K562 (cell line): ENCODE measurements at regions not wholly inside any gene's neighbourhood (a gene's known extent, or its start where the extent isn't known, plus 50 kb on each side); places are given as distances from the start of the nearest gene placed in this dataset.
"Not testable (repeated sequence)": the region's sequence is repeated elsewhere in the genome, so short reads cannot be mapped to it uniquely, and the experiment has no call there.

Experiments
- ATAC-seq: fragments of 200-7000 bp; cut with Tn5 transposase; 3 replicates; pipeline ENCODE4 v1.9.1; 2020; ENCODE audit warnings: moderate library complexity
- BruUV-seq: library from RNA; stranded (reverse); fragments of 400-500 nt; replicated peaks from 2 replicates; lab custom pipeline; 2021; lab: Mats Ljungman, UMichigan
- CTCF ChIA-PET: fragments of 300-600 bp; formaldehyde crosslinking; extraction: SDS; loops from one replicate; lab custom pipeline; 2021; ENCODE audit warnings: low intra/inter-chr PET ratio; lab: Yijun Ruan, JAX
- POLR2A ChIA-PET: fragments of 300-600, 350-650 bp; sonication (Branson Sonifier 250); formaldehyde crosslinking; extraction: SDS; loops from one replicate; lab custom pipeline; 2021; ENCODE audit warnings: antibody characterized with exemption, inconsistent platforms; lab: Yijun Ruan, JAX
- DNase-seq, 4 experiments: peaks; one replicate each; pipeline versions ENCODE4 v3.0.0 to v3.0.0-alpha.2; 2011 to 2018; ENCODE audit warnings: low spot score in 3 of 4, mixed read lengths in 3 of 4; ENCODE audit errors: extremely low read depth in 1 of 4
- FAIRE-seq: peaks from 2 replicates; lab custom pipeline; 2011; peaks lifted over from hg19 to GRCh38; lab: Jason Lieb, UNC
- H2AFZ ChIP-seq: 2 replicates; pipeline ENCODE4 v1.6.0; 2011; ENCODE audit warnings: low read depth, low read length, control low read depth, inconsistent platforms
- H3K27ac ChIP-seq: fragments of 200-600 bp; 3 replicates; pipeline ENCODE4 v1.8.0; 2011; ENCODE audit warnings: low read depth, mild to moderate bottlenecking, control low read depth, inconsistent platforms, low read length, moderate library complexity, mixed read lengths; ENCODE audit errors: extremely low read depth
- H3K27me3 ChIP-seq, 2 experiments: fragments of 300-600 bp in 1 of 2; 2 replicates in 1 of 2; 3 replicates in 1 of 2; pipeline versions ENCODE4 v1.6.0 to v1.8.0; 2011; ENCODE audit warnings: inconsistent platforms in 2 of 2, low read length in 2 of 2, mild to moderate bottlenecking in 1 of 2, mixed read lengths in 1 of 2, moderate library complexity in 1 of 2; ENCODE audit not compliant: control insufficient read depth in 2 of 2, insufficient read depth in 2 of 2
- H3K36me3 ChIP-seq: fragments of 300-600 bp; 3 replicates; pipeline ENCODE4 v1.8.0; 2011; ENCODE audit warnings: mild to moderate bottlenecking, low read length, inconsistent platforms; ENCODE audit not compliant: control insufficient read depth, insufficient read depth
- H3K4me1 ChIP-seq, 2 experiments: fragments of 200-600 bp in 1 of 2; replicated peaks in 1 of 2; 2 replicates in 1 of 2; 3 replicates in 1 of 2; pipeline versions ENCODE4 v1.5.1 to v1.8.0; 2011; ENCODE audit warnings: inconsistent platforms in 2 of 2, low read length in 2 of 2, mild to moderate bottlenecking in 1 of 2, mixed read lengths in 1 of 2, moderate library complexity in 1 of 2; ENCODE audit not compliant: control insufficient read depth in 2 of 2, insufficient read depth in 2 of 2
- H3K4me2 ChIP-seq: 2 replicates; pipeline ENCODE4 v1.6.1; 2011; ENCODE audit warnings: low read length, control low read depth, inconsistent platforms, mixed read lengths; ENCODE audit not compliant: insufficient read depth
- H3K4me3 ChIP-seq: fragments of 200-600 bp; sonication (generic), shearing (Covaris generic); 2 replicates; pipeline ENCODE4 v1.5.1; 2016; ENCODE audit warnings: control low read depth, inconsistent platforms
- H3K79me2 ChIP-seq: fragments of 200-600 bp; 3 replicates; pipeline ENCODE4 v1.8.0; 2011; ENCODE audit warnings: low read length, inconsistent platforms; ENCODE audit not compliant: control insufficient read depth, insufficient read depth
- H3K9ac ChIP-seq, 2 experiments: 2 replicates each; pipeline versions ENCODE4 v1.6.0 to v1.6.1; 2011; ENCODE audit warnings: low read depth in 2 of 2, low read length in 2 of 2, control low read depth in 1 of 2, inconsistent platforms in 1 of 2, mild to moderate bottlenecking in 1 of 2, mixed read lengths in 1 of 2; ENCODE audit not compliant: insufficient read depth in 1 of 2
- H3K9me1 ChIP-seq: one replicate; pipeline ENCODE4 v1.6.0; 2011; ENCODE audit warnings: inconsistent platforms, mild to moderate bottlenecking, low read length, moderate library complexity; ENCODE audit not compliant: control insufficient read depth, insufficient read depth
- H3K9me3 ChIP-seq: replicated peaks from 2 replicates; pipeline ENCODE4 v1.5.1; 2011; ENCODE audit warnings: low read depth, low read length, inconsistent platforms; ENCODE audit not compliant: control insufficient read depth, insufficient read depth
- H4K20me1 ChIP-seq: replicated peaks from 2 replicates; pipeline ENCODE4 v1.6.1; 2011; ENCODE audit warnings: low read length, inconsistent platforms, mixed read lengths; ENCODE audit not compliant: control insufficient read depth, insufficient read depth
- WGBS: fragments of 100-300 bp; shearing (Covaris generic); methylation state at CpG from one replicate; pipeline ENCODE4 v1.1.6; 2016; ENCODE audit warnings: low coverage, mixed read lengths; ENCODE audit not compliant: insufficient coverage; ENCODE audit errors: missing lambda C conversion rate; 5-methylcytosine and 5-hydroxymethylcytosine counted together
- in situ Hi-C: fragments of 300-500 bp; cut with MboI; formaldehyde crosslinking; loops from 4 replicates; pipeline ENCODE4 v1.15.0; 2018; ENCODE audit warnings: inconsistent platforms, mixed read lengths
- intact Hi-C: fragments of 100-400 bp; cut with micrococcal nuclease; formaldehyde crosslinking; loops from 2 replicates; pipeline ENCODE4 v1.14.2; 2022

DNA sequence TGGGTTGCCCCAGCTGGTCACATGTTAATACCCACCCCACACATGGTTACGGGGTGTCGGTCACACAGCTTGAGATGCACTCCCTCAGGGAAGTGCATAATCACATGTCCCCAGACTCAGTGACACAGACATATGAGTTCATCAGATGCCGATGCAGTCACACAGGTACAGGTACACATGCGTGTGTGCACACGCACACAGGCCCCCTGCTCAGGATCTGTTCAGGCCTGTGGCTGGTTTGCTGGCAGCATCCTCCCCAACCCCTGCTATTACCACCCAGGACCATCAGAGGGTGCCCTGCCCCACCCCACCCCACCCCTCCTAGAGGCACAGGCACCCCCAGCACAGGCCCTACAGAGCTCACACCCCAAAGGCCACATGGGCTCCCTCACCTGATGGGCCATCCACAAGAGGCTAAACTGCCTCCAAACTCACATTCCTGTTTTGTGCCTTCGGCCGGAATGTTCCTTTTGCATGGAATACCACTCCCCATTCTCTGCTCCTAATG is 120.6 kb upstream of the ZSCAN2 start:
- H3K36me3 ChIP-seq, H4K20me1 ChIP-seq, H3K27me3 ChIP-seq, intact Hi-C loops, H3K27ac ChIP-seq, DNase-seq, H3K9me1 ChIP-seq, FAIRE-seq, H2AFZ ChIP-seq, BruUV-seq, H3K9me3 ChIP-seq, H3K79me2 ChIP-seq, H3K9ac ChIP-seq, POLR2A ChIA-PET, H3K4me3 ChIP-seq, H3K4me2 ChIP-seq, H3K4me1 ChIP-seq, CTCF ChIA-PET: not testable (repeated sequence)
- WGBS: no CpG with 5 or more reads among the region's 7 CpGs
- in situ Hi-C loops: loop anchor here (25.0 kb wide), 1 partner anchor 343 kb away; no protein-coding TSS in a partner anchor
- ATAC-seq: peak; percentile 58

DNA sequence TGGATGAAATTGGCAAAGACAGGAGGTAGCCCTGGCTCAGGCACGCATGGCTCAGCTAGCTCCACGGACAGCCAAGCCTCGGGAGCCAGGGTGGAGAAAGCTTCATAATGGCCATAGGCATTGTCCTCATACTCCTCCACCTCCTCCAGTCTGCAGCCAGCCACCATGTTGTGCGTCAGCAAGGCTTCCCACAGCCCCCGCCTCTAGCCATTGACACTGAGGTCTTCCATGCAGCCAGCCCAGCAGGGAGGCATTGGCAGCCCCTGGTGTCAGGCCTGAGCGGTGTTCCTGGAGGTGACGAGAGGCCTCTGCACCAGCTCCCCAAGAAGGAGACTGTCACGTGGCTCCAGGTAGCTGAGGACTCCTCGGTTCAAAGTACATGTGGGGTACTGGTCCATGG is 117.0 kb upstream of the ZSCAN2 start:
- H4K20me1 ChIP-seq, BruUV-seq, intact Hi-C loops, H3K27ac ChIP-seq, H3K9ac ChIP-seq, H3K4me1 ChIP-seq, CTCF ChIA-PET, H3K4me3 ChIP-seq, POLR2A ChIA-PET, H3K36me3 ChIP-seq, H3K27me3 ChIP-seq, ATAC-seq, H3K9me3 ChIP-seq, H3K4me2 ChIP-seq, H2AFZ ChIP-seq, H3K9me1 ChIP-seq, DNase-seq, FAIRE-seq, H3K79me2 ChIP-seq: not testable (repeated sequence)
- in situ Hi-C loops: loop anchor here (25.0 kb wide), 1 partner anchor 347 kb away; no protein-coding TSS in a partner anchor
- 85% methylated on average over 2 of the region's 9 CpGs for WGBS
